GM12892 (cell line): ENCODE measurements at regions not wholly inside any gene's neighbourhood (a gene's known extent, or its start where the extent isn't known, plus 50 kb on each side); places are given as distances from the start of the nearest gene placed in this dataset.

Experiments used
- POLR2A ChIP-seq: IDR thresholded peaks from 2 replicates; pipeline ENCODE4 v1.6.1; 2011; ENCODE audit warnings: low read depth, low read length, control low read depth
- POLR2AphosphoS5 ChIP-seq: IDR thresholded peaks from 2 replicates; pipeline ENCODE4 v1.6.1; 2011; ENCODE audit warnings: low read depth, low read length, control low read depth
- TAF1 ChIP-seq: IDR thresholded peaks from 2 replicates; pipeline ENCODE4 v1.6.1; 2011; ENCODE audit warnings: low read depth, mild to moderate bottlenecking, control low read depth, low read length, borderline replicate concordance

DNA sequence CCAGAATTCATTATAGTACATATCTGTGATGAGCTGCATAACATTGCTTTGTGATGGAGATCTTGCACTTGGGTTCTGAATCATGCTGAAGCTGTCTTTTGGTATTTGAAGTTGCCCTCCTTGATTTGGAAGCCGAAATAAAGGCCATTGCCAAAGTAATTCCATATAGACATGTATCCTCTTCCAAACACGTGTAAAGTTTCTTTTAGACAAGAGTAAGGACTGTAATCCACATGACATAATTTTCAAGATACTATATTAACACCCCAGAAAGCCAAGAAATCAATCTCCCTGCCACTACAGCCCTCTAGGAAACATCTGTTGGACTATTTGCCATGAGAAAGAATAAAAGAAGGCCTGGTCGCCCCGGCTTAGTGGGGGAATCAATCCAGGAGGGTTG lies 754.2 kb downstream of the FGF9 start:
- TF ChIP-seq POLR2A (no peak), TAF1 (no peak), POLR2AphosphoS5 (no peak)
